Immature natural killer cell (primary cell): ENCODE measurements at regions not wholly inside any gene's neighbourhood (a gene's known extent, or its start where the extent isn't known, plus 50 kb on each side); places are given as distances from the start of the nearest gene placed in this dataset.

Source experiments
- DNase-seq, 3 donors: peaks; one replicate each; pipeline ENCODE4 v3.0.0; 2022; ENCODE audit warnings: mixed read lengths in 1 of 3
- H3K27ac Mint-ChIP-seq, 6 donors: one replicate each; pipeline ENCODE4 v1.8.0; 2020; ENCODE audit warnings: mixed read lengths in 6 of 6, mild to moderate bottlenecking in 5 of 6, inconsistent platforms in 4 of 6, moderate library complexity in 3 of 6
- H3K27me3 Mint-ChIP-seq, 3 donors: one replicate each; pipeline ENCODE4 v1.8.0; 2020 to 2021; ENCODE audit warnings: low read depth in 3 of 3, mild to moderate bottlenecking in 3 of 3, mixed read lengths in 3 of 3, moderate library complexity in 3 of 3, inconsistent platforms in 1 of 3
- H3K36me3 Mint-ChIP-seq, 3 donors: one replicate each; pipeline ENCODE4 v1.8.0; 2020; ENCODE audit warnings: mixed read lengths in 3 of 3, inconsistent platforms in 2 of 3, mild to moderate bottlenecking in 2 of 3
- H3K4me1 Mint-ChIP-seq, 2 donors: one replicate each; pipeline ENCODE4 v1.8.0; 2020; ENCODE audit warnings: inconsistent platforms in 2 of 2, mild to moderate bottlenecking in 2 of 2, mixed read lengths in 2 of 2, moderate library complexity in 1 of 2
- H3K4me3 Mint-ChIP-seq, 5 donors: one replicate each; pipeline ENCODE4 v1.8.0; 2020; ENCODE audit warnings: mild to moderate bottlenecking in 5 of 5, mixed read lengths in 5 of 5, inconsistent platforms in 3 of 5, moderate library complexity in 3 of 5
- H3K9me3 Mint-ChIP-seq, 6 donors: one replicate each; pipeline ENCODE4 v1.8.0; 2020; ENCODE audit warnings: mild to moderate bottlenecking in 6 of 6, mixed read lengths in 6 of 6, inconsistent platforms in 4 of 6, moderate library complexity in 3 of 6

DNA sequence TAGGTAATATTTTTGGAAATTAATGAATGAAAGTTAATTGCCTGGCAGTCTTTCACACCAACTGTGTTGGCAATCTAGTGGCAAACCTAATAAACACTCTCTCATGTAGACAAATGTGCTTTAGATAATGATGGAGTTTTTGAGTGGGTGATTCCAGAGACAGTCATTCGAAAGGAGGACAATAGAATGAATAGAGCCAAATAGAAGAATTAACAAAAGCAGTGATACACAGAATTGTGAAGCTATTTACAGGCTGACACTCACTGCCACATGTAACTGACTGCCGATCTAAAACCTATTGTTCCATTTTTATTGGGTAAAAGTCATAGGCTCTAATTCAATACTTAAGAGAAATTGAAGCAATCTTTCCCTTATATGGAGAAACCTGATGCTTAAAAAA is 338.5 kb downstream of the PCDH7 start:
- H3K27ac Mint-ChIP-seq: no peak overlapping the region
- H3K27me3 Mint-ChIP-seq: no peaks in the 10 kb centered on the region
- no peak for DNase-seq
- peaks cover 0 to 34% (median 6%) of the 10 kb centered on the region in 6 donors for H3K9me3 Mint-ChIP-seq
- no peaks in the 10 kb centered on the region for H3K4me1 Mint-ChIP-seq
- no peak overlapping the region for H3K4me3 Mint-ChIP-seq
- H3K36me3 Mint-ChIP-seq: no peaks in the 10 kb centered on the region

DNA sequence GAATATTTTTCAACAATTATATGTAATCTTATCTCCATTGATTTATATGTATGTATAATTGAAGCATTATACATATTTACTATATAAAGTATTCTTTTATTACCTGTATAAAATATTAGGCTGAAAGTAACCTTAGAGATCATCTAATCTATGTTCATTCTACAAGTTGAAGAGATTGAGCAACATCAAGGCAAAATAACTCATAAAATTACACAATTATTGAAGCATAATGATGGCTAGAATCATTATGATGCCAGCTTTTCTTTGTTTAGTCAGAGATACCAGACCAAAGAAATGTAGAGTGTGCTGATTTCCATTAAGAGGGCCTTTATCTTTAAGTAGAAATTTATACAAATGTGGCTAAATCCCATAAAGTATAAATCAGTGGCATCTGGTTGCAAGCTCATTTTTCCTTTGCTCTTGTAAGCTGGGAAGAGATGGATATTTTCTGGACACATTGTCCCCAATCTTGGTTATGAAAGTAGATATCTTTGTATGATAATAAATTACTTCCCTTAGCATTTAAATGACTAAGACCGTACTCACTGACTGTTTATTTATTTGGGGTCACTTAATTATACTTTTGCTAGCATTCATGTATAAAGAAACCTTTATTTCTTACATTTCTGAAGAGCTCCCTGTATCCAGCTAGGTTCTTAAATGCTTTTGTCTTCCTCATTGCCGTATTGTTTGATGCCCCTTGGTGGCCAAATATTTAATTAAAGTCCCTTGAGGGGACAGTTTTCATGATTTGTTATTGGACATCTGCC is 339.8 kb downstream of the PCDH7 start:
- DNase-seq: no peak
- Mint-ChIP-seq H3K4me1 (no peaks in the 10 kb centered on the region), H3K36me3 (no peaks in the 10 kb centered on the region), H3K27ac (no peak overlapping the region), H3K9me3 (peaks cover 0 to 28% (median 9%) of the 10 kb centered on the region in 6 donors), H3K27me3 (no peaks in the 10 kb centered on the region), H3K4me3 (no peak overlapping the region)

DNA sequence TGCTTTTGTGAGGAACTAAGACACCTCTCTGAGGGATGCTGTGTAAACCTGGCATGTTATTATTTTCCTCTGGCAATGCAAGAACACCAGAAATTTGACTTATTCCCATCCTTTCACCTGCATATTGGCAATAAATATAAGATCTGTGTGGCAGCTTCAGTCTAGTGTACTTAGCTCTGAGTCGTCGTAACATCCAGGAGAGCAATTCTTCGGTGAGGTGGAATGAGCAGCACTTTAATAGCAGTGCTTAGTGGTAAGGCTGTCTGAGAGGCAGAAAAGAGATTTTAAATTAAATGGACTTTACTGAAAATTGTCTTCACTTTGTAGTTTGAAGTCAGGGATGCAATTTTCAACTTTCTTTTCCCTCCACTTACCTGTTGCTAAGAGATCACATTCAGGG is 344.9 kb downstream of the PCDH7 start:
- no peak for DNase-seq
- no peaks in the 10 kb centered on the region for H3K36me3 Mint-ChIP-seq
- H3K4me3 Mint-ChIP-seq: no peak overlapping the region
- peaks cover 0 to 42% (median 12%) of the 10 kb centered on the region in 6 donors for H3K9me3 Mint-ChIP-seq
- H3K27me3 Mint-ChIP-seq: no peaks in the 10 kb centered on the region
- H3K27ac Mint-ChIP-seq: no peak overlapping the region
- H3K4me1 Mint-ChIP-seq: no peaks in the 10 kb centered on the region

DNA sequence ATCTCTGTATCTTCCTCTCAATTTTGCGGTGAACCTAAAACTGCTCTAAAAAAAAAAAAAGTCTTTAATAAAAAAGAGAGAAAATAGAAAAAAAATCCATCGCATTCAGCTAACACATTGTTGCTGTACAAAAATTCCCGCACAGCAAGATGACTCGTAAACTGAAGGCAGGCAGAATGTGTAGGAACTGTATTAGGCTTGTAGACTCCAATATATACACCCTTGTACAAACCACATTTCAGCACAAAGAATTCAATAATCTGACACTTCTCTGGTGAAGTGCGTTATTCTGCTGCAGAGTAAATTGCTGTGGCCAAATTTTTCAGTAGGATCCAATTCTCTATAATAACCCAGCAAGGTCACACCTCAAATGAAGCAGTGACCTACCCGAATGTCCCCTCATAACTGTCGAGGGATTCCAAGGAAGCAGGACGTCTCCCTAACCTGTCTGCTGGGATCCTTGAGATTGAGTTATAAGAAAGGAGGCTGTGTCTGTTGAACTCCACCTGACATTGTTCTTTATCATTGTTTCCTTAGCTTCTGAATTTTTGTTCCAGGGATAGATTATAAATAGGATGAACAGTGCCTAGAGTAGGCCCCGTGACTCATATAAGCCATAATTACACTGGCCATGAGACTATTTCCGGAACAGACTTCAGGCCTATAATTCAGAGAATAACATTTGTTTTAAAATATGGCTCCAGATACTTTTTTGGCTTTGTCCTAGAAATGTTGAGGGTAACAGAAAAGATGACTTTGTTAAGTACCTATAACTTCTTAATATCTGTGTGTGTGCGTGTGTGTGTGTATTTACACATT is 348.3 kb downstream of the PCDH7 start:
- Mint-ChIP-seq H3K4me1 (no peaks in the 10 kb centered on the region), H3K27me3 (no peaks in the 10 kb centered on the region), H3K36me3 (no peaks in the 10 kb centered on the region), H3K9me3 (peaks cover 6 to 40% (median 14%) of the 10 kb centered on the region in 6 donors), H3K4me3 (no peak overlapping the region), H3K27ac (no peak overlapping the region)
- DNase-seq: no peak

DNA sequence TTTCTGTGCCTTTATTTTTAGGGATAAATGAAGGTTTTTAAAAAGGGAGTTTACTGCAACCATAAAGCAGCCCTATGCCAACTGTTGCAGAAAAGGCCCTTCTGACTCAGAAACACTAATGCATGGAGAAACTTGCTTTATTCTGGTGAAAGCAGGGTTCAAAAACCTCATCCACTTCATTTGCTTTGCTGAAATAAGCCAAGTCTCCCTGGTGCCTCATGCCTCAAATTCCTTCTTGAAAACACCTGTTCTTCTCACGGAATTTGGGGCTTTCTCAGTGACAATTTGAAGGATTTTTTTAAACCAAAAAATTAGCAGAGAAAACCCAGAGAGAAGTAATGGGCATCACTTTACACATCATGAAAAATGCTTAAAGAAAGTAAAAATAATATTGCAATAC is 349.0 kb downstream of the PCDH7 start:
- no peaks in the 10 kb centered on the region for H3K36me3 Mint-ChIP-seq
- DNase-seq: no peak
- H3K4me3 Mint-ChIP-seq: no peak overlapping the region
- peaks cover 6 to 41% (median 14%) of the 10 kb centered on the region in 6 donors for H3K9me3 Mint-ChIP-seq
- no peaks in the 10 kb centered on the region for H3K4me1 Mint-ChIP-seq
- H3K27me3 Mint-ChIP-seq: no peaks in the 10 kb centered on the region
- no peak overlapping the region for H3K27ac Mint-ChIP-seq

DNA sequence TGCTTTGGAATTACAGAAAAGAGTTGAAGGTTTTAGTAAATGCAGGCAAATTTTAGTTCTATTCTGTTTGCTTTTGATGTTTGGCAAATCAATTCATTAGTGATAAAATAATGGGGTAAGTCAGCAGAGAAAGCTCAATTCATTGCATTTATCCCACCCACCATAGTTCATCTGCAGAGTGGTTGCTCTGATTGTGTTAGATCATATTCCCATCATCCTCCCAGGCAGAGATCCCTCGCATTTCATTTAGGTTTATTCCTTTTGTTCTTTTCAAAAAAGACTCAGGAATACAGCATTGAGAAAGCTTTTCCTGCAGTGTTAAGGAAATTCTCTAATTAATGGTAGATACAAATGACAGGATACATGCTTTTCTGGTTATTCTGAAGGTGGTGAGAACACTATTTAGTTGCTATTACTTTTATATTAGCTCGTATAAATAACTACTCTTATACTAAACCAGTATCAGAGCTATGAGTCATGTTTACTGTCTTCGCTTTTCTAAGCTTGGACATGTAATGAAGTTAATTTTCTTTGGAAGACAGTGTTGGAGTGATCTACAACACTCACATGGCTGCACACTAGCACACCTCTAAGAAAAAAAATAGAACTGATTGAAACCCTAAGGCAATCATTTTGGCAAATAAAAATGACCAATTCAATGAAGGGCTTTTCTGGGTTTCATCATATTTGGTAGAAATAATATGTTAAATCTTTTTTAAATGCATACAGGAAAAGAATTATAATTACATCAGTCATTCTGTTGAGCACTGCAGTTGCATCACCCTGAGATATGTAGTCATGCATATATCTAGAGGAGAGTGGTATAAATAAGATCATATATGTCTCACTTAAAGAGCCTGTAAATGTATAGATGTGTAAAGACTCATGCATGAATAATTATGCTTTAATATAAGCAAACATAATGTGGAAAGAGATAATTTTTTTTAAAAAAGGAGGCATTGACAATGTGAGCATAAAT is 351.6 kb downstream of the PCDH7 start:
- Mint-ChIP-seq H3K4me1 (no peaks in the 10 kb centered on the region), H3K9me3 (peaks cover 0 to 38% (median 13%) of the 10 kb centered on the region in 6 donors), H3K36me3 (no peaks in the 10 kb centered on the region), H3K4me3 (no peak overlapping the region), H3K27ac (no peak overlapping the region), H3K27me3 (peaks cover 0 to under 1% (median 0%) of the 10 kb centered on the region in 3 donors)
- DNase-seq: no peak

DNA sequence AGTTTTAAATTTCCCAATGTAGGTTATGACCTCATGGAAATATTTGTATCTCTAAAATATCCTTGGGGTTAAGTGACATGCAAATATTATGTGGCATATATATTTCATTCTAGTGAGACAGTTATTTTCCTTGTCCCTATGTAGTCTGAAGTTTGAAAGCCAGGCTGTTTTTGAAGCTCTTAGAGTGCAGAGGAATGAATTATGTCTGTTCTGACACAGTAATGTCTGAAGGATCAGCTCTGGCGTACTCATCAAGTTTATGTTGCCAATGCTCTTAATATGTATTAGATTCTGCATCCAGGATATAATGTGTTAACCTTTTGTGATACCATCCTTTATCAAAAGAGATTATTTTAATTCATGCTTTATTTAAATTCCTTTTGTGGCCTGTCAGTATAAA is 355.8 kb downstream of the PCDH7 start:
- peaks cover 0 to 43% (median 14%) of the 10 kb centered on the region in 6 donors for H3K9me3 Mint-ChIP-seq
- no peak for DNase-seq
- no peak overlapping the region for H3K27ac Mint-ChIP-seq
- no peak overlapping the region for H3K4me3 Mint-ChIP-seq
- no peaks in the 10 kb centered on the region for H3K4me1 Mint-ChIP-seq
- peaks cover 0 to 1% (median 0%) of the 10 kb centered on the region in 3 donors for H3K27me3 Mint-ChIP-seq
- H3K36me3 Mint-ChIP-seq: no peaks in the 10 kb centered on the region

DNA sequence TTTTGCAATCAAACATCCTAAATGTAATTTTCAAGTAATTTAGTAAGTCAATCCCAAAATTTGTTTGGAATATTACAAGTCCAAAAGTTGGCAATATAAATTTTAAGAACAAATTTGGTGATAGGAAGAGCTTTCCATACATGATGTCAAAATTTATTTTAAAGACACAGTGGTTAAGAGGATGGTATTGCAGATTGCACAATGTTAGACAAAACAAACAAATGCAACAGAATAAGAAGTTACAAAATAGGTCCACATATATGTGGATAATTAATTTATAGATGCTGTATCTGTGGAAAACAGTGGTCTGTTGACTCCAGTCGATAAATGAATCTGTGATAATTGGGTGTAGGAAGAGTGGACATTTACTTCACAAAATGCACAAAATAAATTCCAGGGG is 358.5 kb downstream of the PCDH7 start:
- Mint-ChIP-seq H3K27me3 (peaks cover 0 to 1% (median 0%) of the 10 kb centered on the region in 3 donors), H3K4me3 (no peak overlapping the region), H3K9me3 (peaks cover 0 to 35% (median 10%) of the 10 kb centered on the region in 6 donors), H3K27ac (no peak overlapping the region), H3K36me3 (no peaks in the 10 kb centered on the region), H3K4me1 (no peaks in the 10 kb centered on the region)
- no peak for DNase-seq

DNA sequence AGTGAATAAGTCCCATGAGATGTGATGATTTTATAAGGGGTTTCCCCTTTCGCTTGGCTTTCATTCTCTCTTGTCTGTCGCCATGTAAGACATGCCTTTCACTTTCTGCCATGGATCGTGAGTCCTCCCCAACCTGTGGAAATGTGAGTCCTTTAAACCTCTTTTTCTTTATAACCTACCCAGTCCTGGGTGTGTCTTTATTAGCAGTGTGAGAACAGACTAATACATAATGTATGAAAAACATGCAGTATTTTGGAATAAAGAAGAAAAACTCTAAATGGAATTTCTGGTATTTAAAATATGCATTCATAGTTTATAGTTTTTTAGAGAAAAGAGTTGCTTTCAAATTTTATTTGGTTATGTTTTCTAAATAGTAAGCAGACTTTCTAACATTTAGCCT is 360.7 kb downstream of the PCDH7 start:
- H3K27ac Mint-ChIP-seq: no peak overlapping the region
- DNase-seq: no peak
- H3K27me3 Mint-ChIP-seq: peaks cover 0 to 1% (median 0%) of the 10 kb centered on the region in 3 donors
- no peaks in the 10 kb centered on the region for H3K4me1 Mint-ChIP-seq
- no peak overlapping the region for H3K4me3 Mint-ChIP-seq
- H3K36me3 Mint-ChIP-seq: no peaks in the 10 kb centered on the region
- peaks cover 1 to 29% (median 17%) of the 10 kb centered on the region in 6 donors for H3K9me3 Mint-ChIP-seq

DNA sequence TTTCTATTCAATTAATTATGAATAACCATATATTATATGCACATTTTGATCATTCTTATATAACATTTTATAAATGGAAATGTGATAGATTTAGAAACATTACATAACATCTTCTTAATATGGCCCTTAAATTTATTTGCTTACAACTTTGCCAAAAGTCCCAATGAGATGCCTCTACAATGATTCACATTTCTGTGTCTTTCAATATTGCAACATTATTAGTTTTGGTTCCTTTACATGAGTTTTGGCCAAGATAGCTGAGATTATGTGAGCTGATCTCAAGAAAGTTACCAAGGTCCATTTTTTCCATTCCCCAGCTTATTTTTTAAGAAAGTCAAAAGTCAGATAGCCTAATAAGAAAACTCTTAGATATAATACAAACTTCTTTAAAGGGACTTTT is 361.2 kb downstream of the PCDH7 start:
- Mint-ChIP-seq H3K36me3 (no peaks in the 10 kb centered on the region), H3K27ac (no peak overlapping the region)

DNA sequence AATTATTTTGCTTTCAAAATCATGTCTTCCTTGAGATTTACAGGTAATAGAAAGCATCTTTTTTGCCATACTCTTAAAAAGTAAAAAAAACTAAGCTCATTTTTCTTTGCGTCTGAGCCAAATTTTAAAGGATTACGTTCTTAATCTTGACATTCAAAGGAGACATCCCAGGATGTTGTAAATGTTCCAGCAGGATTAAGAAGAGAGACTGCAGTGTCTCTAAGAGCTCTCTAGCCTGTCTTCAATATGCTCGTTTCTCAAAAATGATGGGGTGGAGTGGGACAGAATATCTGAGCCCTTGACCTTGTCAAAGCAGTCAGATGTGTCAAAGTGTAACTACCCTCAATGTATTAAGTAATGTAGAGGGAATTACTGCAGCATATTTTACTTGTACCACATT is 363.3 kb downstream of the PCDH7 start:
- Mint-ChIP-seq H3K4me1 (no peaks in the 10 kb centered on the region), H3K27me3 (no peaks in the 10 kb centered on the region), H3K36me3 (no peaks in the 10 kb centered on the region), H3K4me3 (no peak overlapping the region), H3K9me3 (peaks cover 0 to 28% (median 12%) of the 10 kb centered on the region in 6 donors), H3K27ac (no peak overlapping the region)
- DNase-seq: no peak

More for the DNA sequence above, 361.2 kb downstream of the PCDH7 start:
- Mint-ChIP-seq H3K9me3 (peaks cover 1 to 34% (median 17%) of the 10 kb centered on the region in 6 donors), H3K4me1 (no peaks in the 10 kb centered on the region), H3K4me3 (no peak overlapping the region), H3K27me3 (peaks cover 0 to 1% (median 0%) of the 10 kb centered on the region in 3 donors)
- no peak for DNase-seq

DNA sequence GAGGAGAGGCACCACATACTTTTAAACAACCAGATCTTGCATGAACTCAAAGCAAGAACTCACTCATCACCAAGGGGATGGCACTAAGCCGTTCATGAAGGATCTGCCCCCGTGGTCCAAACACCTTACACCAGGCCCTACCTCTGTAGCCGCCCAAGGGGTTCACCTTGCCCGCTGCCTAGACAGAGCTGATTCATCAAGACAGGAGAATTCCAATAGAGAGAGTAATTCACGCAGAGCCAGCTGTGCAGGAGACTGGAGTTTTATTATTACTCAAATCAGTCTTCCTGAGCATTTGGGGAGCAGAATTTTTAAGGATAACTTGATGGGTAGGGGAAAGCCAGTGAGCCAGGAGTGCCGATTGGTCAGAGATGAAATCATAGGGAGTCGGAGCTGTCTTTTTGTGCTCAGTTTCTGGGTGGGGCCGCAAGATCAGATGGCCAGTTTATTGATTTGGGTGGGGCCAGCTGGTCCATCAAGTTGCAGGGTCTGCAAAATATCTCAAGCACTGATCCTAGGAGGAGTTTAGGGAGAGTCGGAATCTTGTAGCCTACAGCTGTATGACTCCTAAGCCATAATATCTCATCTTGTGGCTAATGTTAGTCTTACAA is 364.7 kb downstream of the PCDH7 start:
- peaks cover 0 to 29% (median 9%) of the 10 kb centered on the region in 6 donors for H3K9me3 Mint-ChIP-seq
- H3K36me3 Mint-ChIP-seq: no peaks in the 10 kb centered on the region

DNA sequence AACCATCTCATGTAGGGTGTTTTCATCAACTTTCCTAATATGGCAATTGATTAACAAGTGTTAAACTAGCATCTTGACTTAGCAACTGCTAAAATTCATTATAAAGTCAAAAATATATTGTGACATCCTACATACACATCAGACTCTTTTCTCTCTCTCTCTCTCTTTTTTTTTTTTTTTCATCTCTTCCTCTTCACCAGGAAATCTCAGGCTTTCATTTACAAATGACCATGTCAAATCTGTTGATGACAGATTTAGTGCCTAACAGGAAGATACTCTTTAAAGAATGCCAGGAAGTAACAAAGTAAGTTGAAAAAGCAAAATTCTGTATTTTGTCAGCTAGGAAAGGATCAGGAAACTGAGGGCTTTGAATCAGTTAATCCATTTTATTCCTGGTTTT is 365.5 kb downstream of the PCDH7 start:
- no peaks in the 10 kb centered on the region for H3K4me1 Mint-ChIP-seq
- no peak overlapping the region for H3K27ac Mint-ChIP-seq
- H3K4me3 Mint-ChIP-seq: no peak overlapping the region
- H3K9me3 Mint-ChIP-seq: peaks cover 0 to 30% (median 9%) of the 10 kb centered on the region in 6 donors
- no peaks in the 10 kb centered on the region for H3K36me3 Mint-ChIP-seq
- DNase-seq: no peak
- H3K27me3 Mint-ChIP-seq: no peaks in the 10 kb centered on the region

More for the DNA sequence above, 364.7 kb downstream of the PCDH7 start:
- no peak for DNase-seq
- no peak overlapping the region for H3K4me3 Mint-ChIP-seq
- no peaks in the 10 kb centered on the region for H3K27me3 Mint-ChIP-seq
- no peak overlapping the region for H3K27ac Mint-ChIP-seq
- H3K4me1 Mint-ChIP-seq: no peaks in the 10 kb centered on the region
